ENCODE measurements at regions not wholly inside any gene's neighbourhood (a gene's known extent, or its start where the extent isn't known, plus 50 kb on each side); places are given as distances from the start of the nearest gene placed in this dataset.
A peak's percentile ranks its signal among the peaks of the same experiment; 100 is the strongest.

DNA sequence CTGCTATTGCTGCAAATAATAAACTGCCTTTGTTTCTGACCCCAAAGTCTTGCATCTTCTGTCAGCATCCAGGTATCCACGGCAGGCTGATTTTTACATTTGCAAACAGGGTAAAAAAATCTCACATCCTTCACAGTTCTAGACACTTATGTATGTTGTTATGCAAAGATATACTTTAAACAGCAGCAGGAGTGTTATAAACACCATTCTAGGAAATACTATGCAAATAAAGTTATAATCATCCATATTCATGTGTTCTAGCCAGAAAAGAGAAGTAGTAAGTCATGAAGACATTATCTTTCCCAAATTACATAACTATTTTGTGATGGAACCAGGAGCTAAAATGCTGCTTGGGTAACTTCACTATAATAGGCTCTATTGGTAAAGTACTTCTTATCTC, 534.2 kb downstream of the LTN1 start:
- DNase-seq (ENCODE audit: low spot score) = no peak

- no peak for DNase-seq (ENCODE audit: low spot score)
These were observed 537.5 kb downstream of the LTN1 start for GRCh38 chr21:28455253-28455600.

DNA sequence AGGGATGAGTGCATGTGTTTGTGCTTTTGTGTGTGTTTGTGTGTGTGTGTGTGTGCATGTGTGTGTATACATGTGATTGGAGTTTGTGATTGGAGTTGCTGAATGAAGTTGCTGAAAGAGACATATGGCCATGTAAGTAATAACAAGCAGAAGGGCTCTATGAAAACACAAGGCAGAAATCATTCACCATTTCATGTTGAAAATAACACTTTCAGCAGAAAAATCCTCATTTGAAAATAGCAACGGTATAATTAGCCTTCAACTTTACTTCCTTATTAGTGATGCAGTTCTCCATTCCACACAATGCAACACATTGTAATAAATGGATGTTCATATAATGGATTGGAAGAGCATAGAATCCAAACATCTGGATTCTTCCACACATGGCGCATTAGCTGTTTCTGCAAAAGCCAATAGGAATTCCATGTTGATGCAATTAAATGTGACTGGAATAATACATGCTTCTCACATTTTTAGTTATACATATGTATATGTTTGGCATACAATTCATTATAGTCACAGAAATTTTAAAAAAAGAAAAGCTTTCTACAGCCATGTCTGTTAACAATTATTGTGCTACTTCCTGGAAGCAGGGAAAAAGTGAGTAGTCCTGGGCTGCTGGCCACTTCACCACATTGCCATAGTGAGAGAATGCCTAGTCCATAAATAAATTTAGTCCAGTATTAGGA, 538.0 kb downstream of the LTN1 start:
- DNase-seq (ENCODE audit: low spot score) = no peak

- no peak for DNase-seq (ENCODE audit: low spot score)
These were observed 545.2 kb downstream of the LTN1 start for GRCh38 chr21:28447462-28447861.

- no peak for DNase-seq (ENCODE audit: low spot score)
These were observed 547.4 kb downstream of the LTN1 start for GRCh38 chr21:28445141-28445830.

- DNase-seq (ENCODE audit: low spot score) = no peak
These were observed 548.1 kb downstream of the LTN1 start for GRCh38 chr21:28444557-28444956.

- no peak for DNase-seq (ENCODE audit: low spot score)
These were observed 548.6 kb downstream of the LTN1 start for GRCh38 chr21:28444111-28444510.

DNA sequence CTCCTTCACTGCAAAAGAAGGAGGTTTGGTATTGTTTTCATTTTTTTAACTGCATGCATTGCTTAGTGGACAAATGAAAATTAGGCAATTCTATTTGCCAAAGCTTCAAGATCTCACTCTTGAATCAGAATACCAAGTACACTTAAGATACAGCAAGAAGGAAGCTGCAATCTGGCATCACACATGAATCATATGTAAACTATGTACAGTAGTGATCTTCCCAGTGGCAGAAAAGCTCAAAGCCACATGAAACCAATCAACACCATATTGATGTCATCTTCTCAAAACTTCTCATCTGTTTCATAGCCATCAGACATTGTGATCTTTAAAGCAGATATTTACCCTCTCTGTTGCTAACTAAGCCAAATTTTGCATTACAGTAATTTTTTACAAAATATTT, 550.1 kb downstream of the LTN1 start:
- DNase-seq (ENCODE audit: low spot score) = no peak

- DNase-seq (ENCODE audit: low spot score) = no peak
These were observed 550.6 kb downstream of the LTN1 start for GRCh38 chr21:28442085-28442484.

DNA sequence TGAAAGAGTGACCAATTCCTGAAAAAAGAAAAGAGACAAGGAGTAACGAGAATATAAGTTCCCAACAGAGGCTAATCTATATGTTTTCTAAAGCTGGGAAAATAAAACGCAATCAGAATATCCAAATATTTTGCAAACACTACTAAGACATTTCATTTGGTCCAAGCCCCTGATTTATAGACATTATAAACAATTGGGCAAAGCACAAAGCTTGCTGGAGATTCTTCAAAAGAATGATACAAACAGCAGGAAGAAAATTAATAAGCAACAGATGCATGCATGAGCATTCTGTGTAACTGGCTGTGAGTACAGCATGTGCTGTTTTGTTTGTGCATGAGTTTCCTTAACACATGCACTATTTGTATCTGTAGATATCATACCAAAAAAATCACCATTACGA, 552.9 kb downstream of the LTN1 start:
- no peak for DNase-seq (ENCODE audit: low spot score)

DNA sequence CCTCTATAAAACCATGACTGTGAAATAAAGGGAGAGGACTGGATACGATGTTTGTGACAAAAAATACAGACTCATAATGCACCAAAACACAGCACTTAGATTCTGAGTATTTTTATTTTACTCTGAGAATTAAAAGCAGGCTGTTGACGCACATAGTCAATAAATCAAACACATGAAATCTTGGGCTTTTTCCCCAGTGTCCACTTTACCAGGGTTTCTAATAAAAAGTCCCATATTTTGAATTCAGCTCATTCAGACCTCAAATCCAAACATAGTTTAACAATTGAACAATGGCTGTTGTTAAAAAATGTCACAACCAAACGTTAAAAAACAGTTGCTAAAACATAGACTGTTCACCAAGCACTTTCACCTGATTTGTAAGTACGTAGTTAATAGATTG, 553.4 kb downstream of the LTN1 start:
- no peak for DNase-seq (ENCODE audit: low spot score)

DNA sequence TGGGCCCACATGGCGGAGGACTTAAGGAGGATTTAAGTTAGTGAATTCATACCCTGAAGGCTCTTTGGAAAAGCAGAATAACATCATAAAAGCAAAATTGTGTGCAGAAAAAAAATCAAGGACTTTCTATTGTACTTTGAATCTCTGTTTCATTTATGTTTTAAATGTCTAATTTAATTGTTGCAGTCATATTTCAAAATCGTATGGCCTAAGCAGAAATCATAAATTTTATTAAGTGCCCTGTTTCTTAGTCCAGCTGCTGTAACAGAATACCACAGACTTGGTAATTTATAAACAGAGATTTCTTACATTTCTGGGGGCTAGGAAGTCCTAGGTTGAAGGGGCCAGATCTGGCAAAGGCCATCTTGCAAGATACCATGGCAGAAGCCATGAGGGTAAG, 555.6 kb downstream of the LTN1 start:
- DNase-seq (ENCODE audit: low spot score) = no peak

DNA sequence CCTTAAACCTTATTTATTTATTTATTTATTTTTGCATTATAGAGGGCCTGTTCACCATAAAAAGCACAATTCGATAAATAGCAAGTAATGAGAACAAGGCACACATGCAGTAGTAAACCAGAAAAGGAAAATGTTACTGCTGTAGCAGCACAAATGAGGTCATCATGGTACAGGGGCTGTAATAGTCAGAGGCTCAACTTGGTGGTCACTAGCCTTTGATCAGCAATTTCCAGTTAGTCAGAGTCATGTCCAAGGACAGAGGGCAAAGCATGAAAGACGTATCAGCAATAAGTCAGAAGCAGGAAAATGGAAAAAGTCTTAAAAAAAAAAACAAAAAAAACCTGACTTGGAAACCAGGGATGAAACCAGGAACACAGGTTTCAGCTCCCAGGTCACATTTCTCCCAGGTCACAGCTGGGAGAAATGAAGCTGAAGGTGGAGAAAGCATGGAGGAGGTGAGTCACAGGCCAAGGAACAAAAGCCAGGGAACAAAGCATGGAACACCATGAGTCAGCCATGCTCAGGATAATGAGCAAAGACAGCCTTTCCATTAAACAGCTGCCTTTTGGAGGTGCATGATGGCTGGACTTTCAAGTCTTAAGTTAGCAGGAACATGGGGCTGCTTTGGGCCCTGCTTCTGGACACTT, 556.3 kb downstream of the LTN1 start:
- peak; percentile 53 for DNase-seq (ENCODE audit: low spot score)

- DNase-seq (ENCODE audit: low spot score) = no peak
These were observed 561.0 kb downstream of the LTN1 start for GRCh38 chr21:28431527-28432200.

DNA sequence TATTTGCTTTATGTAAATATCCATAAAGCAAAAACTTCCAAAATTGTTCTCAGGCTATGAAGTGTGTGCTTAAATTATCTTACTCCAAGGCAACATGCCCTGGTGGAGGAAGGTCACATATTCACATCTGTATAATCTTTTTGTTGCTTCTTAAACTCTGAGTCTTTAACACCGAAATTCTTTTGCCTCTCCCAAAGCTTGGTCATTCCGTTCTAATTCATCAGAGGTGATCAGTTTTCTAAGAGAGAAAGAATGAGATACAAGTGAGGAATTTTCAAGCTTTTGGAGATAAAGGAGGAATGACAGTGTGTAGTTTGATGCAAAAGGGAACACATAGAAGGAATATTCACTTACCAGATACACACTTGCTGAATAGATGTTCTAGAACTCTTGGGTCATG, 561.7 kb downstream of the LTN1 start:
- DNase-seq (ENCODE audit: low spot score) = no peak

DNA sequence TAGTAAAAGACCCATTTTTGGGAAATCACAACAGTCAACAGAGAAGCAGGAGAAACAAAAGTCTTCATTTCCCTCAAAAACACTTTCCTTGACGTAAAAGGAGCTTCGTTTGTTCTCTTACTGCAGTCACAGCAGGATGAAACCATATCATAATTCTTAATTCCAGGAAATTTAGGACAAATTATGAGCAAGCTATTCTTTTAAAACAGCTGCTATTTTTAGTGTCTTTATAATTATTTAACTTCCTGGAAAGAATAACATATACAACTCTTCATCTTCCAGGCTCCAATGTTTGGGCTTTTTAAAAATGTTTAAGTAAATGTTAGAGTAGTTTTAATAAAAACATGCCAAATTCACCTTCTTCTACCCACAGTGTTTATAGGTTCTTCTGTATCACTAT, 563.5 kb downstream of the LTN1 start:
- no peak for DNase-seq (ENCODE audit: low spot score)

GRCh38 chr21:28427394-28428022, 565.2 kb downstream of the LTN1 start:
- no peak for DNase-seq (ENCODE audit: low spot score)

GRCh38 chr21:28426545-28426944, 566.1 kb downstream of the LTN1 start:
- DNase-seq (ENCODE audit: low spot score) = no peak

DNA sequence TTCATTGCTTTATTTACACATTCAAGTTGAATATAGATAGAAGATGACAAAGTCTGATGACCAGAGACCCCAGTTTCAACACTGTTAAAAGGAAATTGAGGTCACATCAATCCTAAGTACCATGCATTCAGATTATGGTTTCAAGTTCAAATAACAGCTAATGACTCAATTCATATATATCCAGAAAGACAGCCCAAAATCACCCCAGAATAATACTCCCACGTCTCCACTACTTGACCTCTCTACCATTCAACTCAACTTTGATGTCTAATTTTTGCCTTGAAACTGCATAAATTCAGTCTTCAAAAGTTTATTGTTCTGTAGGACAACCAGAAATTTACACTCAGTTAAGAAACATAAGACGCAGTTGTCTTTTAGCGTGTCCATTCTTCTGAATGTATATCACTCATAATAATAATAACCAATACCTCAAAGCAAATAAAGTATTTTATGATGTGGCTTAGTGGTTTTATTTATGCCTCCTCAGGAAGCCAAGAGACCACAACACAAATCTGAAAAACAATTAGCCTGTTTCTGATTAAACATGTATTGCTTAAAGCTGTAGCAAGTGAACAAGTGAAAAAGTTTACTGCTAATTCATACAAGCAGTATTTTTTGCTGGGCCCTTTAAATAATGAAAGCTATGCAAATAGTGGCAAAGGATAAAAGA, 569.0 kb downstream of the LTN1 start:
- DNase-seq (ENCODE audit: low spot score) = no peak

DNA sequence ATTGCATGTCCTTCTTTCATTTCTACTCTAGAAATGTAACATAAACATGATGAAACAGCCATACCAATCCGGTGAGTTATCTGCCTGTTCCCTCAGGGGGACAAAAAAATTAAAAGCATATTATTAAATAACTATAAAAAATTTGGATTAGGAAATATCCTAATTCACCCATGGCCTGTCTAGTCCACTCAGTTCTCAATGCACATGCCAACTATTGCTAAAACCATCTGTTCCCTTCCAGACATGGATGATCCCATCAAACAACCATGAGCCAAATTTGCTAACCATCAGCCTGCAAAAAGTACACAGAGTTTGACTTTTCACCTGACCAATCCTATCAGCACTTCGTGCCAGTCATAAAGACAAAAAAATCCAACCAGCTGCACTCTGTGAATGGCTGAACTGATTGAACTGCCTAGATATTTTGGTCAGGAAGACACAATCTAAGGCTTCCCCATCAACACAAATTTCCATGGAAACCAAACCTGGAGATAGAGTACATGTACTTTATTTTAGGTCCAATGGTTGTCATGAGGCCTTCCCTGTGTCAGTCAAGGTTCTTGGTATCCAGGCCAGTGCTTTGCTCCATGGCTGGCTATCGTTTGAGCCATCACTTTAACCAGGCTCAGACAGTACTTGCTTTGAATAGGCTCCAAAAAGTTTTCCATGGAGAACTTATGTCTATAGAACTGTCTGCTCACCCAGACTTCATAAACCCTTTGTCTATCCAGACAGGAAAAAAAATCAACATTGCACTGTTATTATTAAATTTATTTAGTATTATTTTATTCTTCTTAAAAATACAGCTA, 570.8 kb downstream of the LTN1 start:
- no peak for DNase-seq (ENCODE audit: low spot score)

DNA sequence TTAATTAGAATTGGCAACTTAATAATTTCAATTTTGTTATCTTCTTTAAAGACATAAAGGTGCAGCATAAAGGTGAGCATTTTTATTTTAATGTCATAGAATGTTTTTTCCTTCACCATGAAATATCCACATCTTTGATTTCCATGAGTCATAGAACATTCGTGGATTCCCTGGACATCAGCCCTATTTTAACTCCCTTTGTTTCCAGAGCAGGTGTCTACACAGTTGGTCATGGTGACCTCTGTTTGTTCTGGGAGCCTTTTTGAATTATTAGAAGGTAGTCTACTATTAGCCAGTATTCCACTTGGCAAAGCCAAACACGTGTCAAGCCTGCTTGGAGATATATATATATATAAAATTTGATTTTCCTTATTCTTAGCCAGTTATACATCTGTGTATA, 572.9 kb downstream of the LTN1 start:
- no peak for DNase-seq (ENCODE audit: low spot score)
